Liver (tissue), 8 donors: ENCODE measurements at regions not wholly inside any gene's neighbourhood (a gene's known extent, or its start where the extent isn't known, plus 50 kb on each side); places are given as distances from the start of the nearest gene placed in this dataset.

Experiments
- DNase-seq: peaks from one replicate; pipeline ENCODE4 v3.0.0-alpha.2; 2017; ENCODE audit warnings: low spot score
- H3K27ac ChIP-seq, 2 donors: one replicate each; pipeline ENCODE4 v1.7.0; 2013; ENCODE audit warnings: inconsistent platforms in 2 of 2, low read length in 2 of 2, control low read depth in 1 of 2, low read depth in 1 of 2, mild to moderate bottlenecking in 1 of 2
- H3K27me3 ChIP-seq, 4 donors: one replicate each; pipeline versions ENCODE4 v1.6.1 to v1.7.0; 2013; ENCODE audit warnings: low read length in 3 of 4, inconsistent platforms in 1 of 4, mild to moderate bottlenecking in 1 of 4, moderate library complexity in 1 of 4; ENCODE audit not compliant: control insufficient read depth in 4 of 4, insufficient read depth in 4 of 4
- H3K36me3 ChIP-seq, 4 donors: one replicate each; pipeline versions ENCODE4 v1.6.1 to v1.7.0; 2013; ENCODE audit warnings: low read length in 3 of 4, mild to moderate bottlenecking in 3 of 4, low read depth in 1 of 4, moderate library complexity in 1 of 4; ENCODE audit not compliant: control insufficient read depth in 4 of 4, insufficient read depth in 3 of 4
- H3K4me1 ChIP-seq, 4 donors: one replicate each; pipeline versions ENCODE4 v1.6.1 to v1.7.0; 2013; ENCODE audit warnings: low read length in 3 of 4, mild to moderate bottlenecking in 3 of 4, moderate library complexity in 1 of 4; ENCODE audit not compliant: control insufficient read depth in 4 of 4, insufficient read depth in 4 of 4
- H3K4me3 ChIP-seq, 3 donors: one replicate each; pipeline versions ENCODE4 v1.6.1 to v1.7.0; 2013; ENCODE audit warnings: low read length in 3 of 3, control low read depth in 1 of 3, low read depth in 1 of 3, mild to moderate bottlenecking in 1 of 3
- H3K9ac ChIP-seq, 2 donors: one replicate each; pipeline ENCODE4 v1.7.0; 2013; ENCODE audit warnings: low read length in 2 of 2, mild to moderate bottlenecking in 2 of 2, moderate library complexity in 2 of 2, control low read depth in 1 of 2, low read depth in 1 of 2
- H3K9me3 ChIP-seq, 4 donors: one replicate each; pipeline versions ENCODE4 v1.6.1 to v1.7.0; 2013; ENCODE audit warnings: low read length in 3 of 4; ENCODE audit not compliant: control insufficient read depth in 4 of 4
- ATF3 ChIP-seq: IDR thresholded peaks from 2 replicates; pipeline ENCODE4 v1.6.1; 2016; ENCODE audit warnings: antibody characterized with exemption
- CTCF ChIP-seq: fragments of 150-350 bp; IDR thresholded peaks from 2 replicates; pipeline ENCODE4 v1.5.1; 2017; ENCODE audit warnings: improper control_type of control experiment, low read depth, low read length; ENCODE audit not compliant: missing input control
- EGR1 ChIP-seq, 2 donors: IDR thresholded peaks; 2 replicates each; pipeline ENCODE4 v1.6.1; 2016 to 2018; ENCODE audit warnings: antibody characterized with exemption in 2 of 2, low read depth in 2 of 2
- FOXA1 ChIP-seq: IDR thresholded peaks from 2 replicates; pipeline ENCODE4 v1.6.1; 2016; ENCODE audit warnings: antibody characterized with exemption
- FOXA2 ChIP-seq: IDR thresholded peaks from 2 replicates; pipeline ENCODE4 v1.6.1; 2016; ENCODE audit warnings: antibody characterized with exemption
- GABPA ChIP-seq, 2 donors: IDR thresholded peaks in 1 of 2; conservative IDR thresholded peaks in 1 of 2; 2 replicates each; pipeline ENCODE4 v1.6.1; 2016; ENCODE audit warnings: antibody characterized with exemption in 2 of 2, mild to moderate bottlenecking in 1 of 2, moderate library complexity in 1 of 2
- HNF4A ChIP-seq, 2 donors: conservative IDR thresholded peaks; 2 replicates each; pipeline ENCODE4 v1.6.1; 2016; ENCODE audit warnings: antibody characterized with exemption in 2 of 2, mild to moderate bottlenecking in 2 of 2
- HNF4G ChIP-seq: IDR thresholded peaks from 2 replicates; pipeline ENCODE4 v1.6.1; 2016; ENCODE audit warnings: antibody characterized with exemption
- JUND ChIP-seq, 2 donors: IDR thresholded peaks; 2 replicates each; pipeline ENCODE4 v1.6.1; 2016; ENCODE audit warnings: antibody characterized with exemption in 2 of 2
- MAX ChIP-seq: IDR thresholded peaks from 2 replicates; pipeline ENCODE4 v1.6.1; 2016; ENCODE audit warnings: antibody characterized with exemption
- NR2F2 ChIP-seq: IDR thresholded peaks from 2 replicates; pipeline ENCODE4 v1.6.1; 2016; ENCODE audit warnings: antibody characterized with exemption
- RAD21 ChIP-seq, 2 donors: IDR thresholded peaks; 2 replicates each; pipeline ENCODE4 v1.6.1; 2016; ENCODE audit warnings: antibody characterized with exemption in 2 of 2, mild to moderate bottlenecking in 2 of 2
- REST ChIP-seq: IDR thresholded peaks from 2 replicates; pipeline ENCODE4 v1.6.1; 2016; ENCODE audit warnings: antibody characterized with exemption, mild to moderate bottlenecking
- RXRA ChIP-seq, 2 donors: IDR thresholded peaks; 2 replicates each; pipeline ENCODE4 v1.6.1; 2017 to 2018; ENCODE audit warnings: antibody characterized with exemption in 2 of 2, mild to moderate bottlenecking in 1 of 2
- SP1 ChIP-seq: IDR thresholded peaks from 2 replicates; pipeline ENCODE4 v1.6.1; 2018; ENCODE audit warnings: antibody characterized with exemption, mild to moderate bottlenecking
- TAF1 ChIP-seq: conservative IDR thresholded peaks from 2 replicates; pipeline ENCODE4 v1.6.1; 2016; ENCODE audit warnings: antibody characterized with exemption, mild to moderate bottlenecking
- YY1 ChIP-seq: IDR thresholded peaks from 2 replicates; pipeline ENCODE4 v1.6.1; 2016; ENCODE audit warnings: antibody characterized with exemption, mild to moderate bottlenecking
- ZBTB33 ChIP-seq: IDR thresholded peaks from 2 replicates; pipeline ENCODE4 v1.6.1; 2016; ENCODE audit warnings: antibody characterized with exemption
- WGBS: extraction: QIAGEN DNeasy Blood & Tissue Kit; methylation state at CpG from one replicate; pipeline ENCODE4 v1.1.7; 2013; 5-methylcytosine and 5-hydroxymethylcytosine counted together
- donor health status: healthy.
- donor health status: healthy.
- donor health status: healthy.
- donor health status: healthy.
- donor health status: healthy.

- TF ChIP-seq FOXA2 = no peak
- no peak for TF ChIP-seq ATF3
- no peak for TF ChIP-seq RXRA (IDR thresholded peaks at IDR 0.05)
- TF ChIP-seq CTCF = no peak
- no peak for TF ChIP-seq JUND (IDR thresholded peaks at IDR 0.05)
- no peak for TF ChIP-seq MAX
- no peak for TF ChIP-seq TAF1
- no peak for TF ChIP-seq SP1
- TF ChIP-seq HNF4G = no peak
- no peak for TF ChIP-seq EGR1 (IDR thresholded peaks at IDR 0.05; ENCODE audit: low read depth in 2 of 2)
- no peak for TF ChIP-seq FOXA1
- TF ChIP-seq HNF4A (conservative IDR thresholded peaks at IDR 0.05) = no peak
- TF ChIP-seq ZBTB33 = no peak
- no peak for TF ChIP-seq REST
- no peak for TF ChIP-seq RAD21 (IDR thresholded peaks at IDR 0.05)
- TF ChIP-seq GABPA (IDR thresholded peaks at IDR 0.05 in 1 of 2, conservative IDR thresholded peaks at IDR 0.05 in 1 of 2) = no peak
- no peak for TF ChIP-seq YY1
- TF ChIP-seq NR2F2 = no peak
- Histone ChIP-seq H3K36me3 (no peaks in the 10 kb centered on the region), H3K9ac (no peak overlapping the region), H3K27me3 (no peaks in the 10 kb centered on the region), H3K9me3 (no peaks in the 10 kb centered on the region), H3K27ac (no peak overlapping the region), H3K4me3 (no peak overlapping the region), H3K4me1 (no peaks in the 10 kb centered on the region)
- no peak for DNase-seq
- 74% methylated on average over 6 of the region's 6 CpGs for WGBS
Observed at GRCh38 chr2:195368249-195369217, 288.5 kb upstream of the SLC39A10 start.
